ENCODE measurements at regions not wholly inside any gene's neighbourhood (a gene's known extent, or its start where the extent isn't known, plus 50 kb on each side); places are given as distances from the start of the nearest gene placed in this dataset.

DNA sequence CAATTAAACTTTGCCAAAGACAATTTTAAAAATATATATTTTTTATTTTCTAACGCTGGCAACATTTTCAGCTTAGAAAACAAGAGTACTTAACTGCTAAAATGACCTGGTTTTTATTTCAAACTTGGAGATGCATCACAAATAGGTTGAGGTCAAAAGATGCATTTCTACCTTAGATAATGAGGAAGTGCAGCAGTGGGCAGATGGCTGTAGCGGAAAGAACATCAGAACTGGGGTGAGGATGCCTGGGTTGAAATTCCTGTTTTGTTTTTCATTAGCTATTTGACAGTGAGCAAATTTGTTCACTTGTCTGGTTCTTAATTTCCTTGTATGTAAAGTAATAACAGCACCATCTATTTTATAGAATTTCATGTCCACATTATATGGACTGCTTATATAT is 524.8 kb upstream of the KLF4 start:
- H4K5ac ChIP-seq (ENCODE audit: insufficient read length, low read depth, low read length): no peak overlapping the region
- no CpG with 5 or more reads among the region's 2 CpGs for WGBS (ENCODE audit: extremely low coverage, insufficient read length, low lambda C conversion rate)
- Mint-ChIP-seq H3K27ac (no peak overlapping the region), H3K9me3 (no peaks in the 10 kb centered on the region; a peak in 1 of 5 replicates), H3K27me3 (ENCODE audit: low read depth) (no peaks in the 10 kb centered on the region; the same call in 1 of the 2 replicates), H3K4me3 (no peak overlapping the region), H3K36me3 (ENCODE audit: insufficient read depth in 1 of 3, low read depth in 3 of 3) (no peaks in the 10 kb centered on the region), H3K4me1 (peaks cover 16% of the 10 kb centered on the region in 2 experiments)
- no peaks in the 10 kb centered on the region for H3K27me3 ChIP-seq (ENCODE audit: insufficient read depth, low read length)
- H2AK5ac ChIP-seq (ENCODE audit: insufficient read length, low read length): no peak overlapping the region
- H3K27ac ChIP-seq (ENCODE audit: insufficient read length, low read depth, low read length): no peak overlapping the region
- TF ChIP-seq, protein P1, sequence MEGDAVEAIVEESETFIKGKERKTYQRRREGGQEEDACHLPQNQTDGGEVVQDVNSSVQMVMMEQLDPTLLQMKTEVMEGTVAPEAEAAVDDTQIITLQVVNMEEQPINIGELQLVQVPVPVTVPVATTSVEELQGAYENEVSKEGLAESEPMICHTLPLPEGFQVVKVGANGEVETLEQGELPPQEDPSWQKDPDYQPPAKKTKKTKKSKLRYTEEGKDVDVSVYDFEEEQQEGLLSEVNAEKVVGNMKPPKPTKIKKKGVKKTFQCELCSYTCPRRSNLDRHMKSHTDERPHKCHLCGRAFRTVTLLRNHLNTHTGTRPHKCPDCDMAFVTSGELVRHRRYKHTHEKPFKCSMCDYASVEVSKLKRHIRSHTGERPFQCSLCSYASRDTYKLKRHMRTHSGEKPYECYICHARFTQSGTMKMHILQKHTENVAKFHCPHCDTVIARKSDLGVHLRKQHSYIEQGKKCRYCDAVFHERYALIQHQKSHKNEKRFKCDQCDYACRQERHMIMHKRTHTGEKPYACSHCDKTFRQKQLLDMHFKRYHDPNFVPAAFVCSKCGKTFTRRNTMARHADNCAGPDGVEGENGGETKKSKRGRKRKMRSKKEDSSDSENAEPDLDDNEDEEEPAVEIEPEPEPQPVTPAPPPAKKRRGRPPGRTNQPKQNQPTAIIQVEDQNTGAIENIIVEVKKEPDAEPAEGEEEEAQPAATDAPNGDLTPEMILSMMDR (conservative IDR thresholded peaks at IDR 0.05): no peak
- H3K4me1 ChIP-seq (ENCODE audit: insufficient read depth, low read length): no peaks in the 10 kb centered on the region
- H4K20me1 ChIP-seq (ENCODE audit: control insufficient read depth, insufficient read depth, insufficient read length): no peaks in the 10 kb centered on the region
- H2BK20ac ChIP-seq (ENCODE audit: low read depth, low read length, poor library complexity, severe bottlenecking): no peak overlapping the region
- no peak overlapping the region for H3K4ac ChIP-seq (ENCODE audit: low read depth, low read length)
- no peak overlapping the region for H3K56ac ChIP-seq (ENCODE audit: insufficient read length, low read depth, low read length)
- no peak overlapping the region for H4K91ac ChIP-seq (ENCODE audit: insufficient read length, low read depth, low read length)
- H3K18ac ChIP-seq (ENCODE audit: insufficient read length, low read depth, low read length): no peak overlapping the region
- no peak overlapping the region for H3K14ac ChIP-seq (ENCODE audit: insufficient read depth, low read length)
- H4K8ac ChIP-seq (replicated peaks; ENCODE audit: insufficient read length, low read depth, low read length): no peak overlapping the region
- no peaks in the 10 kb centered on the region for H3K23me2 ChIP-seq (ENCODE audit: insufficient read length, low read depth, low read length, poor library complexity, severe bottlenecking)
- H3K79me2 ChIP-seq (ENCODE audit: insufficient read depth, low read length): no peaks in the 10 kb centered on the region
- H3K9me3 ChIP-seq (ENCODE audit: control insufficient read depth, low read depth, low read length): no peaks in the 10 kb centered on the region
- no peak overlapping the region for H2BK15ac ChIP-seq (ENCODE audit: low read depth, low read length)
- H2AFZ ChIP-seq (ENCODE audit: low read length): no peak overlapping the region
- H3K23ac ChIP-seq (ENCODE audit: insufficient read length, low read depth, low read length): no peak overlapping the region
- H2BK12ac ChIP-seq (ENCODE audit: insufficient read length, low read depth, low read length): no peak overlapping the region
- H3K4me2 ChIP-seq (ENCODE audit: insufficient read depth, insufficient read length, low read length): no peak overlapping the region
- no peak overlapping the region for H2BK5ac ChIP-seq (ENCODE audit: insufficient read length, low read length)
- no peak for DNase-seq
- H3T11ph ChIP-seq (ENCODE audit: low read length): no peak overlapping the region
- no peak overlapping the region for H2BK120ac ChIP-seq (ENCODE audit: low read depth, low read length, poor library complexity, severe bottlenecking)
- H3K9ac ChIP-seq (ENCODE audit: extremely low read depth, insufficient read length, low read length): no peak overlapping the region
- H3K79me1 ChIP-seq (ENCODE audit: insufficient read depth, low read depth, low read length, poor library complexity, severe bottlenecking): no peaks in the 10 kb centered on the region
